ENCODE measurements at regions not wholly inside any gene's neighbourhood (a gene's known extent, or its start where the extent isn't known, plus 50 kb on each side); places are given as distances from the start of the nearest gene placed in this dataset.
A peak's percentile ranks its signal among the peaks of the same experiment; 100 is the strongest.
"Not testable (repeated sequence)": the region's sequence is repeated elsewhere in the genome, so short reads cannot be mapped to it uniquely, and the experiment has no call there.

GRCh38 chr1:90305577-90305976, 310.7 kb downstream of the ZNF326 start:
- DNase-seq (ENCODE audit: low read depth in 2 of 2), result no peak

GRCh38 chr1:90296327-90296726, 301.4 kb downstream of the ZNF326 start:
- DNase-seq (ENCODE audit: low read depth in 2 of 2), result no peak

- DNase-seq (ENCODE audit: low read depth in 2 of 2), result no peak
Measured at GRCh38 chr1:90295534-90295933, 300.6 kb downstream of the ZNF326 start.

GRCh38 chr1:90291431-90292216, 296.7 kb downstream of the ZNF326 start:
- DNase-seq (ENCODE audit: low read depth in 2 of 2), result no peak

- DNase-seq (ENCODE audit: low read depth in 2 of 2), result no peak
Measured at GRCh38 chr1:90282811-90283210, 287.9 kb downstream of the ZNF326 start.

GRCh38 chr1:90281886-90282285, 287.0 kb downstream of the ZNF326 start:
- DNase-seq (ENCODE audit: low read depth in 2 of 2), result not testable (repeated sequence)

- no peak for DNase-seq (ENCODE audit: low read depth in 2 of 2)
Measured at GRCh38 chr1:90277270-90277669, 282.4 kb downstream of the ZNF326 start.

- DNase-seq (ENCODE audit: low read depth in 2 of 2), result peak; percentile 2 to 21
Measured at GRCh38 chr1:90274376-90274775, 279.5 kb downstream of the ZNF326 start.

GRCh38 chr1:90273241-90273774, 278.4 kb downstream of the ZNF326 start:
- DNase-seq (ENCODE audit: low read depth in 2 of 2), result no peak

GRCh38 chr1:90262791-90263190, 267.9 kb downstream of the ZNF326 start:
- no peak for DNase-seq (ENCODE audit: low read depth in 2 of 2)

- no peak for DNase-seq (ENCODE audit: low read depth in 2 of 2)
Measured at GRCh38 chr1:90262286-90262685, 267.4 kb downstream of the ZNF326 start.

GRCh38 chr1:90246069-90246468, 251.2 kb downstream of the ZNF326 start:
- DNase-seq (ENCODE audit: low read depth in 2 of 2), result no peak

- DNase-seq (ENCODE audit: low read depth in 2 of 2), result no peak
Measured at GRCh38 chr1:90236493-90236892, 241.6 kb downstream of the ZNF326 start.

GRCh38 chr1:90223401-90223800, 228.5 kb downstream of the ZNF326 start:
- no peak for DNase-seq (ENCODE audit: low read depth in 2 of 2)

GRCh38 chr1:90220941-90221693, 226.2 kb downstream of the ZNF326 start:
- DNase-seq (ENCODE audit: low read depth in 2 of 2), result peak in 1 of 2 donors; percentile 13

- DNase-seq (ENCODE audit: low read depth in 2 of 2), result no peak
Measured at GRCh38 chr1:90220496-90220895, 225.6 kb downstream of the ZNF326 start.

GRCh38 chr1:90219166-90219871, 224.4 kb downstream of the ZNF326 start:
- DNase-seq (ENCODE audit: low read depth in 2 of 2), result not testable (repeated sequence)

- DNase-seq (ENCODE audit: low read depth in 2 of 2), result no peak
Measured at GRCh38 chr1:90210633-90211491, 216.0 kb downstream of the ZNF326 start.

- no peak for DNase-seq (ENCODE audit: low read depth in 2 of 2)
Measured at GRCh38 chr1:90208949-90209348, 214.0 kb downstream of the ZNF326 start.

- no peak for DNase-seq (ENCODE audit: low read depth in 2 of 2)
Measured at GRCh38 chr1:90206260-90206659, 211.3 kb downstream of the ZNF326 start.

- no peak for DNase-seq (ENCODE audit: low read depth in 2 of 2)
Measured at GRCh38 chr1:90204780-90205179, 209.9 kb downstream of the ZNF326 start.
